ENCODE measurements at regions not wholly inside any gene's neighbourhood (a gene's known extent, or its start where the extent isn't known, plus 50 kb on each side); places are given as distances from the start of the nearest gene placed in this dataset.

GRCh38 chr6:155915651-155916050 lies 460.0 kb upstream of the NOX3 start:
- Histone ChIP-seq H3K27me3 (no peaks in the 10 kb centered on the region), H3K4me1 (ENCODE audit: low read depth) (no peaks in the 10 kb centered on the region), H3K9me3 (ENCODE audit: low read depth) (no peaks in the 10 kb centered on the region), H3K4me3 (no peak overlapping the region), H3K27ac (no peak overlapping the region), H3K36me3 (no peaks in the 10 kb centered on the region)
- no peak for DNase-seq (ENCODE audit: low read depth in 1 of 2, low spot score in 1 of 2)
- no peak for TF ChIP-seq CTCF (IDR thresholded peaks at IDR 0.05; ENCODE audit: low read depth, low read length)

GRCh38 chr6:155913816-155914215 lies 458.2 kb upstream of the NOX3 start:
- Histone ChIP-seq H3K9me3 (ENCODE audit: low read depth) (no peaks in the 10 kb centered on the region), H3K36me3 (no peaks in the 10 kb centered on the region), H3K27ac (no peak overlapping the region), H3K4me1 (ENCODE audit: low read depth) (no peaks in the 10 kb centered on the region), H3K4me3 (no peak overlapping the region), H3K27me3 (no peaks in the 10 kb centered on the region)
- DNase-seq (ENCODE audit: low read depth in 1 of 2, low spot score in 1 of 2): no peak
- TF ChIP-seq CTCF (IDR thresholded peaks at IDR 0.05; ENCODE audit: low read depth, low read length): no peak

GRCh38 chr6:155909710-155910109 lies 454.1 kb upstream of the NOX3 start:
- DNase-seq (ENCODE audit: low read depth in 1 of 2, low spot score in 1 of 2): no peak
- Histone ChIP-seq H3K4me1 (ENCODE audit: low read depth) (no peaks in the 10 kb centered on the region), H3K4me3 (no peak overlapping the region), H3K36me3 (no peaks in the 10 kb centered on the region), H3K27me3 (no peaks in the 10 kb centered on the region), H3K27ac (no peak overlapping the region), H3K9me3 (ENCODE audit: low read depth) (no peaks in the 10 kb centered on the region)
- no peak for TF ChIP-seq CTCF (IDR thresholded peaks at IDR 0.05; ENCODE audit: low read depth, low read length)

GRCh38 chr6:155895641-155896040 lies 440.0 kb upstream of the NOX3 start:
- Histone ChIP-seq H3K9me3 (ENCODE audit: low read depth) (no peaks in the 10 kb centered on the region), H3K36me3 (no peaks in the 10 kb centered on the region), H3K4me1 (ENCODE audit: low read depth) (no peaks in the 10 kb centered on the region), H3K4me3 (no peak overlapping the region), H3K27ac (no peak overlapping the region), H3K27me3 (no peaks in the 10 kb centered on the region)
- no peak for TF ChIP-seq CTCF (IDR thresholded peaks at IDR 0.05; ENCODE audit: low read depth, low read length)
- no peak for DNase-seq (ENCODE audit: low read depth in 1 of 2, low spot score in 1 of 2)

- Histone ChIP-seq H3K27me3 (no peaks in the 10 kb centered on the region), H3K9me3 (ENCODE audit: low read depth) (no peaks in the 10 kb centered on the region), H3K27ac (no peak overlapping the region), H3K4me1 (ENCODE audit: low read depth) (no peaks in the 10 kb centered on the region), H3K36me3 (no peaks in the 10 kb centered on the region), H3K4me3 (no peak overlapping the region)
- DNase-seq (ENCODE audit: low read depth in 1 of 2, low spot score in 1 of 2): no peak
- no peak for TF ChIP-seq CTCF (IDR thresholded peaks at IDR 0.05; ENCODE audit: low read depth, low read length)
These were observed 439.1 kb upstream of the NOX3 start for GRCh38 chr6:155894758-155895157.

GRCh38 chr6:155894262-155894661 lies 438.6 kb upstream of the NOX3 start:
- no peak overlapping the region for H3K4me3 ChIP-seq
- no peak overlapping the region for H3K27ac ChIP-seq
- H3K27me3 ChIP-seq: no peaks in the 10 kb centered on the region
- no peaks in the 10 kb centered on the region for H3K9me3 ChIP-seq (ENCODE audit: low read depth)
- DNase-seq (ENCODE audit: low read depth in 1 of 2, low spot score in 1 of 2): no peak
- no peaks in the 10 kb centered on the region for H3K4me1 ChIP-seq (ENCODE audit: low read depth)
- no peak for TF ChIP-seq CTCF (IDR thresholded peaks at IDR 0.05; ENCODE audit: low read depth, low read length)
- no peaks in the 10 kb centered on the region for H3K36me3 ChIP-seq
